ENCODE measurements at regions not wholly inside any gene's neighbourhood (a gene's known extent, or its start where the extent isn't known, plus 50 kb on each side); places are given as distances from the start of the nearest gene placed in this dataset.

DNA sequence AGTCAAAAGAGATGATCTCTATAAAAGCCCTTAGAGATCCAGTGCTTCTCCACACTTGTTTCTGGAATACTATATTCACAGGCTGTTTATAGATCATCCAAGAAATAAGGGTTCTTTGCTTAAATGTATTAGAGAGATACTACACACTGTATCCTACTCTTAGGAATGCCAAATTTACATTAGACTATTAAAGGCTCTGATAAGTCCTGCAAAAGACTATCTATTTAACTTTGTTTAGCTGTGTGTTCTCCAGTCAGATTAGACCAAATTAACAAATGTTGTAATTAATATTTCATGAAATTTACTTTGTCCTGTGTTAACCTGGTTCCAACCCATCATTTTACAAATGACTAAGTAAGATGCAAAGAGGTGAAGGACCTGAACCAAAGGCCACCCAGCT is 260.5 kb upstream of the ZIC3 start:
- no peak overlapping the region for H2AFZ ChIP-seq (ENCODE audit: low read length)
- H3K27ac ChIP-seq (ENCODE audit: low read length), result no peak overlapping the region
- DNase-seq, result no peak
- no peaks in the 10 kb centered on the region for H3K27me3 ChIP-seq (replicated peaks; ENCODE audit: insufficient read depth, low read length)
- H3K79me2 ChIP-seq (ENCODE audit: low read length), result no peaks in the 10 kb centered on the region
- no peaks in the 10 kb centered on the region for H4K20me1 ChIP-seq (ENCODE audit: insufficient read depth, low read length)
- H3K4me3 ChIP-seq (ENCODE audit: low read length), result no peak overlapping the region
- H3K4me2 ChIP-seq (ENCODE audit: low read depth, low read length), result no peak overlapping the region
- no peaks in the 10 kb centered on the region for H3K4me1 ChIP-seq (ENCODE audit: low read length)
- TF ChIP-seq EZH2 (optimal IDR thresholded peaks at IDR 0.05; ENCODE audit: low read depth, low read length) (no peak), EZH2phosphoT487 (IDR thresholded peaks at IDR 0.05; ENCODE audit: low read length) (no peak)
- TF ChIP-seq, protein P1, sequence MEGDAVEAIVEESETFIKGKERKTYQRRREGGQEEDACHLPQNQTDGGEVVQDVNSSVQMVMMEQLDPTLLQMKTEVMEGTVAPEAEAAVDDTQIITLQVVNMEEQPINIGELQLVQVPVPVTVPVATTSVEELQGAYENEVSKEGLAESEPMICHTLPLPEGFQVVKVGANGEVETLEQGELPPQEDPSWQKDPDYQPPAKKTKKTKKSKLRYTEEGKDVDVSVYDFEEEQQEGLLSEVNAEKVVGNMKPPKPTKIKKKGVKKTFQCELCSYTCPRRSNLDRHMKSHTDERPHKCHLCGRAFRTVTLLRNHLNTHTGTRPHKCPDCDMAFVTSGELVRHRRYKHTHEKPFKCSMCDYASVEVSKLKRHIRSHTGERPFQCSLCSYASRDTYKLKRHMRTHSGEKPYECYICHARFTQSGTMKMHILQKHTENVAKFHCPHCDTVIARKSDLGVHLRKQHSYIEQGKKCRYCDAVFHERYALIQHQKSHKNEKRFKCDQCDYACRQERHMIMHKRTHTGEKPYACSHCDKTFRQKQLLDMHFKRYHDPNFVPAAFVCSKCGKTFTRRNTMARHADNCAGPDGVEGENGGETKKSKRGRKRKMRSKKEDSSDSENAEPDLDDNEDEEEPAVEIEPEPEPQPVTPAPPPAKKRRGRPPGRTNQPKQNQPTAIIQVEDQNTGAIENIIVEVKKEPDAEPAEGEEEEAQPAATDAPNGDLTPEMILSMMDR (IDR thresholded peaks at IDR 0.05; ENCODE audit: low read length), result no peak
- H3K9me2 ChIP-seq (replicated peaks; ENCODE audit: insufficient read depth, low read length), result no peaks in the 10 kb centered on the region
- no peaks in the 10 kb centered on the region for H3F3A ChIP-seq (ENCODE audit: insufficient read depth, low read length)
- no peaks in the 10 kb centered on the region for H3K9me3 ChIP-seq (replicated peaks; ENCODE audit: insufficient read depth, low read length)
- H3K36me3 ChIP-seq (replicated peaks; ENCODE audit: insufficient read depth, low read length), result no peaks in the 10 kb centered on the region
- no peak overlapping the region for H3K9ac ChIP-seq (ENCODE audit: low read length)

DNA sequence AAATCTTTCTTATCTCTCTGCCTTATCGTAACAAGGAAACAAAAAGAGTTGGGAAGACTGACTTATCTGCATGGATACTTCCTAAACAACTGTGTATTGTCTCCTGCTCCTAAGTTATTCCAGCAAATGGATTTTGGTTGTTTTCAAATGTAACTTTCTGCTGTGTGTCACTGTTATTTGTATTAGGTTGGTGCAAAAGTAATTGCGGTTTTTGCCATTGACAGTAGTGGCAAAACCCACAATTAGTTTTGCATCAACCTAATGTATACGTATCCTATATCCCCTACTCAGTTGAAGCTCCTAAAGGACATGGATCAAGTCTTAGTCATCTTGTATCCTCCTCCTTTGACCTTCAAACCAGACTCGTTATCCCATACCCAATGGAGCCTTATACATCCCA is 263.4 kb upstream of the GPR101 start:
- Histone ChIP-seq H3K36me3 (replicated peaks; ENCODE audit: insufficient read depth, low read length) (no peaks in the 10 kb centered on the region), H3K27ac (ENCODE audit: low read length) (no peak overlapping the region), H3K4me2 (ENCODE audit: low read depth, low read length) (no peak overlapping the region), H3K9ac (ENCODE audit: low read length) (no peak overlapping the region), H4K20me1 (ENCODE audit: insufficient read depth, low read length) (no peaks in the 10 kb centered on the region), H3K79me2 (ENCODE audit: low read length) (no peaks in the 10 kb centered on the region), H3K9me3 (replicated peaks; ENCODE audit: insufficient read depth, low read length) (no peaks in the 10 kb centered on the region), H3F3A (ENCODE audit: insufficient read depth, low read length) (no peaks in the 10 kb centered on the region), H2AFZ (ENCODE audit: low read length) (no peak overlapping the region), H3K27me3 (replicated peaks; ENCODE audit: insufficient read depth, low read length) (no peaks in the 10 kb centered on the region), H3K4me3 (ENCODE audit: low read length) (no peak overlapping the region), H3K9me2 (replicated peaks; ENCODE audit: insufficient read depth, low read length) (no peaks in the 10 kb centered on the region), H3K4me1 (ENCODE audit: low read length) (no peaks in the 10 kb centered on the region)
- TF ChIP-seq, protein P1 (IDR thresholded peaks at IDR 0.05; ENCODE audit: low read length), result no peak
- TF ChIP-seq EZH2 (optimal IDR thresholded peaks at IDR 0.05; ENCODE audit: low read depth, low read length) (no peak), EZH2phosphoT487 (IDR thresholded peaks at IDR 0.05; ENCODE audit: low read length) (no peak)
- no peak for DNase-seq

GRCh38 chrX:137290011-137290410 is 256.2 kb upstream of the GPR101 start:
- H3F3A ChIP-seq (ENCODE audit: insufficient read depth, low read length), result no peaks in the 10 kb centered on the region
- TF ChIP-seq, protein P1 (IDR thresholded peaks at IDR 0.05; ENCODE audit: low read length), result no peak
- TF ChIP-seq EZH2phosphoT487 (IDR thresholded peaks at IDR 0.05; ENCODE audit: low read length), result no peak
- TF ChIP-seq EZH2 (optimal IDR thresholded peaks at IDR 0.05; ENCODE audit: low read depth, low read length), result no peak
- H3K36me3 ChIP-seq (replicated peaks; ENCODE audit: insufficient read depth, low read length), result no peaks in the 10 kb centered on the region
- no peak overlapping the region for H3K4me3 ChIP-seq (ENCODE audit: low read length)
- H3K4me2 ChIP-seq (ENCODE audit: low read depth, low read length), result no peak overlapping the region
- H2AFZ ChIP-seq (ENCODE audit: low read length), result no peak overlapping the region
- H3K27me3 ChIP-seq (replicated peaks; ENCODE audit: insufficient read depth, low read length), result no peaks in the 10 kb centered on the region
- H3K4me1 ChIP-seq (ENCODE audit: low read length), result no peaks in the 10 kb centered on the region
- no peaks in the 10 kb centered on the region for H4K20me1 ChIP-seq (ENCODE audit: insufficient read depth, low read length)
- no peaks in the 10 kb centered on the region for H3K79me2 ChIP-seq (ENCODE audit: low read length)
- no peak overlapping the region for H3K27ac ChIP-seq (ENCODE audit: low read length)
- no peak for DNase-seq
- no peak overlapping the region for H3K9ac ChIP-seq (ENCODE audit: low read length)
- H3K9me2 ChIP-seq (replicated peaks; ENCODE audit: insufficient read depth, low read length), result no peaks in the 10 kb centered on the region
- no peaks in the 10 kb centered on the region for H3K9me3 ChIP-seq (replicated peaks; ENCODE audit: insufficient read depth, low read length)
